GM13976 (cell line): ENCODE measurements at regions not wholly inside any gene's neighbourhood (a gene's known extent, or its start where the extent isn't known, plus 50 kb on each side); places are given as distances from the start of the nearest gene placed in this dataset.
A peak's percentile ranks its signal among the peaks of the same experiment; 100 is the strongest.
"Not testable (repeated sequence)": the region's sequence is repeated elsewhere in the genome, so short reads cannot be mapped to it uniquely, and the experiment has no call there.

ENCODE experiments used
- DNase-seq: peaks from one replicate; pipeline ENCODE4 v3.0.0; 2012; ENCODE audit warnings: low spot score
- in situ Hi-C: fragments of 300-500 bp; cut with MboI; formaldehyde crosslinking; loops from one replicate; pipeline ENCODE4 v1.12.0; 2022; ENCODE audit warnings: low sequenced_read_pairs, mixed read lengths, inconsistent platforms; ENCODE audit not compliant: unreplicated experiment
- TF ChIP-seq, protein P1 (sequence below): IDR thresholded peaks from 2 replicates; pipeline ENCODE4 v1.5.1; 2012; ENCODE audit warnings: borderline replicate concordance, mild to moderate bottlenecking; ENCODE audit not compliant: insufficient read depth; ENCODE audit errors: extremely low read depth, missing control alignments, control extremely low read depth

DNA sequence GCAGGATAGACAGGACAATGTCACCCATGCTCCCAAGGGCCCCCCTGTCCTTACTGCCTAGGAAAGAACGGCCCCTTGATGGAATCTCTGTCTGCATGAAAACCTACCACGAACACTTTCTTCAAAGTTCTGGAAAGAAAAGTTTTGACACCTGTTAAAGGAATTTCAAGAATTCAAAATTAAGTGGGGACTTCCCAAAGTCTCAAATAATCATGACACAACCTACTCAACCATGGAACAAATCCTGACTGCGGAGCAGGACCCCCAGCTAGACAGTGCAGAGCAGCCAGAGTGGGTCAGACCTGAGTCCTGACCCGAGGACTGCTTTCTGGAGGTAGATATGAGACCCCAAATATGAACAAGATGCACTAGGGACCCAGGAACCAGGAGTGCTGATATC, 245.3 kb upstream of the NSMCE3 start:
- in situ Hi-C loops, result no loop called here
- no peak for DNase-seq

DNA sequence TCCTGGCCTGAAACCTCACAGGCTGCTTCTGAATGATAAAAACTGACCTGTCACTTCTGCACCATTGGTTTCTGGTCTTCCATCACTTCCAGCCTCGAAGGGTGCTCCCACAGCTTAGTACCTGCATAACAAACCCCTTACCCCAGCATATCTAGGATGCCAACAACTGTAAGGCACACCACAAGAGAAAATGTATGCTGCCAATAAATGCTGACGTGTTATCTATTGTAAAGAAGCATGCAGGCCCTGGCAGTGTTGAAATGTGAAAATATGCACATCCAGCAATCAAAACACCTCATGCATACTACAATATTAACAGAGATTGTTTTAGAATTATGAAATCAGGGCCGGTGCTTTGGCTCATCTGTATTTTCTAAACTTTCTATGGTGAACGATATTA, 242.0 kb upstream of the NSMCE3 start:
- DNase-seq, result no peak
- TF ChIP-seq, protein P1, sequence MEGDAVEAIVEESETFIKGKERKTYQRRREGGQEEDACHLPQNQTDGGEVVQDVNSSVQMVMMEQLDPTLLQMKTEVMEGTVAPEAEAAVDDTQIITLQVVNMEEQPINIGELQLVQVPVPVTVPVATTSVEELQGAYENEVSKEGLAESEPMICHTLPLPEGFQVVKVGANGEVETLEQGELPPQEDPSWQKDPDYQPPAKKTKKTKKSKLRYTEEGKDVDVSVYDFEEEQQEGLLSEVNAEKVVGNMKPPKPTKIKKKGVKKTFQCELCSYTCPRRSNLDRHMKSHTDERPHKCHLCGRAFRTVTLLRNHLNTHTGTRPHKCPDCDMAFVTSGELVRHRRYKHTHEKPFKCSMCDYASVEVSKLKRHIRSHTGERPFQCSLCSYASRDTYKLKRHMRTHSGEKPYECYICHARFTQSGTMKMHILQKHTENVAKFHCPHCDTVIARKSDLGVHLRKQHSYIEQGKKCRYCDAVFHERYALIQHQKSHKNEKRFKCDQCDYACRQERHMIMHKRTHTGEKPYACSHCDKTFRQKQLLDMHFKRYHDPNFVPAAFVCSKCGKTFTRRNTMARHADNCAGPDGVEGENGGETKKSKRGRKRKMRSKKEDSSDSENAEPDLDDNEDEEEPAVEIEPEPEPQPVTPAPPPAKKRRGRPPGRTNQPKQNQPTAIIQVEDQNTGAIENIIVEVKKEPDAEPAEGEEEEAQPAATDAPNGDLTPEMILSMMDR, result no peak
- in situ Hi-C loops, result no loop called here

More for the DNA sequence above, 245.3 kb upstream of the NSMCE3 start:
- TF ChIP-seq, protein P1, result no peak

DNA sequence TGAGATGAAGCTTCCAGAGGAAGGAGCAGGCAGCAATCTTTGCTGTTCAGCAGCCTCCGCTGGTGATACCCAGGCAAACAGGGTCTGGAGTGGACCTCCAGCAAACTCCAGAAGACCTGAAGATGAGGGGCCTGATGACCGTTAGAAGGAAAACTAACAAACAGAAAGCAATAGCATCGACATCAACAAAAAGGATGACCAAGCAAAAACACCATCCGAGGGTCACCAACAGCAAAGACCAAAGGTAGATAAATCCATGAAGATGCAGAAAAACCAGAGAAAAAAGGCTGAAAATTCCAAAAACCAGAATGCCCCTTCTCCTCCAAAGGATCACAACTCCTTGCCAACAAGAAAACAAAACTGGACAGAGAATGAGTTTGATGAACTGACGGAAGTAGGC, 235.9 kb upstream of the NSMCE3 start:
- in situ Hi-C loops, DNase-seq: not testable (repeated sequence)

DNA sequence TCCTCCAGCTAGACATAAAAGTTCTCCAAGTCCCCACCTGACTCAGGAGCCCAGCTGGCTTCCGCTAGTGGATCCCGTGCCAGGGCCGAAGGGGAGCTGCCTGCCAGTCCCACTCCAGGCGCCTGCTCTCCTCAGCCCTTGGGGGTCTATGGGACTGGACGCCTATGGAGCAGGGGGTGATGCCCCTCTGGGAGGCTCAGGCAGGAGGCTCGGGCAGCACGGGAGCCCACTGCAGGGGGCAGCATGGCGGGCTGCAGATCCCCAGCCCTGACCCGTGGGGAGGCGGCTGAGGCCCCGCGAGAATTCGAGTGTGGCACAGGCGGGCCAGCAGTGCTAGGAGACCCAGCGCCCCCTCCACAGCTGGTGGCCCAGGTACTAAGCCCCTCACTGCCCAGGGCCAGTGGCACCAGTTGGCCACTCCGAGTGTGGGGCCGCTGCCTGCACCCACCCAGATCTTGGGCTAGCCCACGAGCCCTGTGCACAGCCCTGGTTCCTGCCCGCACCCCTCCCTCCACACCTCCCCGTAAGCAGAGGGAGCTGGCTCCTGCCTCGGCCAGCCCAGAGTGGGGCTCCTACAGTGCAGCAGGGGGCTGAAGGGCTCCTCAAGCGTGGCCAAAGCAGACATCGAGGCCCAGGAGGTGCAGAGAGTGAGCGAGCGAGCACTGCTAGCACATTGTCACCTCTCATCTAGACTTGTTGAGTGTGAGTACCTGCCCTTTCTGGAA, 221.3 kb upstream of the NSMCE3 start:
- TF ChIP-seq, protein P1, result no peak
- DNase-seq, result no peak
- in situ Hi-C loops, result no loop called here

DNA sequence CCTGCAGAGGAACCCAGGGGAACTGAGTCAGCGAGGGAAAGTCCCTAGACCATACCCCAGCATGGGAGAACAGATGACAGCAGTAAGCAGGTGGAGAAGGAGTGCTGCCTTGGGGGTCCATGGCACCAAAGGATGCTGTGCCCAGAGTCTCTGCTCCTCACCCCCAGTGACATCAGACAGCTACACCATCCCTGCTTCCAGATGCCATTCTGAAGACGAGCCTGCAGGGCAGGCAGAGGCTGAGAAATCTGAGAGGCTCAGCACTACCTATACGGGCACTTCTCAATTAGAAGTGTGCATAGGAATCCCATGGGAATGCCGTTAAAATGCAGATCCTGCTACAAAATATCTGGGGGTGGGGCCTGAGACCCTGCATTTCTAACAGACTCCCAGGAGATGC, 211.3 kb upstream of the NSMCE3 start:
- TF ChIP-seq, protein P1, result no peak
- in situ Hi-C loops, result no loop called here
- no peak for DNase-seq

DNA sequence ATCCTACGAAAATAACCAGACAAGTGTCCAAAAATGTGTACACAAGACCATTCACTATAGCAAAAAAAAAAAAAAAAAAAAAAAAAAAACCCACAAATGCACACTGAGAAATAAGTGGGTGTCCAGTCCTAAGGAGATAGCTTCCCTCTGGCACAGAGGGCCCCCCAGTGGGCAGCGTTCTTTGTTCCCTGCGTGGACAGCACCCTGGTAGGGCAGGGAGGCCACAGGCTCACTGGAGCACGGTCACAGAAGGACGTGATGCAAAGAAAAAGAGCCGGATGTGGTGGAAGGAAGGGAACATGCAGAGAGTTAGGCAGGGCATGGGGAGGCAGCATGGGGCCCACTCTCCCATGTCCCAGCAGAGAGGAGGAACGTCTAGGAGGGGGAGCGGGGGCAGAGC, 210.7 kb upstream of the NSMCE3 start:
- peak; percentile 9 for DNase-seq
- TF ChIP-seq, protein P1, result no peak
- in situ Hi-C loops, result no loop called here

DNA sequence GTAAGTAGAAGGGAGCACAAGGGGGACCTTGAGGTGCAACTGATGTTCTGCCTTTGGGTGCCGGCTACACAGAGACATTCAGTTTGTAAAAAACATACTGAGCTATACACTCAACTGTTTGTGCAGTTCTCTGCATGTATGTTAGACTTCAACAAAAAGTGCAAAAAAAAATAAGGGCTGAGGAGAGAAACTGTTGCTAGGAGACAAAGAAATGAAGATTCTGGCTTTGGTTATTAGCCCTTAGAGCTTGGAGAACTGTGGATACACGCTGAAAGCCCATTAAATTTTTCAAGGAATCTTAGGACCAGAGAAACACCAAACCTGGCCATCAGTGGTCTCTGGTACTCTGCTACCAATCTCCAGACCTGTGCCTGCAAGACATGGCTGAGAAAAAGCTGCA, 207.6 kb upstream of the NSMCE3 start:
- in situ Hi-C loops, result no loop called here
- no peak for DNase-seq
- TF ChIP-seq, protein P1, result no peak
